ENCODE measurements at regions not wholly inside any gene's neighbourhood (a gene's known extent, or its start where the extent isn't known, plus 50 kb on each side); places are given as distances from the start of the nearest gene placed in this dataset.

DNA sequence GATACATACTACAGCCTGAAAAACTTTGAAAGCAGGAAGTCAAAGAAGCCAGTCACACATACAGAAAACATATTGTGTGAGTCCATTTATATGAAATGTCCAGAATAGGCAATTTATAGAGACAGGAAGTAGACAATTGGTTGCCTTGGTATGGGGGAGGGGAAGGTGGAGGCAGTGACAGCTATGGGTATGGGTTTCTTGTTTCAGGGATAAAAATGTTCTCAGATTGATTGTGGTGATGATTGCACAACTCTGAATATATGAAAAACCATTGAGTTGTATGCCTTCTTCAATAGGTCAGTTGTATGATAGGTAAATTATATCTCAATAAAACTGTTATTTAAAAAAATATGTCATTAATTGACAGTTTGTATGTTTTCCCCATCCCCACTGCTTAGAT is 137.6 kb downstream of the SNX19 start:
- no peak for DNase-seq

DNA sequence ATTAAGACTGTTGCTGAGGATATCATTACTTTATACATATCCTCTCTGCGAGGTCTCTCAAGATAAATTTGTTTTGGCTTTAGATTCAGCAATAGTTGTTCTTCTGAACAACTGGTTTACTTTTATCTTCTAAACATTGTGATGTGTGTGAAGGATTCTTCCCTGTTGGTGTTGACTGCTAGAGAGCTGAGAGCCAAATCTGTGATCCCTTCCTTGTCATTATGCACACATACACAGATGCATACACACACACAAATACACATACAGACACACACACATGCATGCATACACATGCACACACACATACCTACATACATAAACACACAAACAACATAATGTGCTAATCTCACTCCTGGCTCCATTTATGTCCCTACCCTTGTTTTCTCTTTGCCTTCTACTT is 137.0 kb downstream of the SNX19 start:
- DNase-seq = no peak

DNA sequence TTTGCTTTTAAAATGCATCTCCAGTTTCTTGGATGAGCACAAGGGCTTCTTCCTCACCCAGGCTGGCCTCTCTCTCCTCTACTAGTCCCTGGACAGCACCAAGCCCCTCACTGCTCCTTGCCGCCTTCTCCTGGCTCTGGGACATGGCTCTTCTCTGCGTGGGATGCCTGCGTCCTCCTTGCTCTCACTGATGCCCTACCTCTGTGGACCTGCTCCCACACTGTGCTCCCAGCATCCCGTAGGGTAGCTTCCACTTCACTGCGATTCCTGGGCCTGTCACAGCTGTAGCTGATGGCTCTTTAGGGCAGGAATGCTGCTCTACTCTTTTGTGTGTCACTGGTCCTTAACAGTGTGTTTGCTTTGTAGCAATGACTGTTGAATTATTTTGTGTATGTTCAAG is 136.3 kb downstream of the SNX19 start:
- DNase-seq = no peak

DNA sequence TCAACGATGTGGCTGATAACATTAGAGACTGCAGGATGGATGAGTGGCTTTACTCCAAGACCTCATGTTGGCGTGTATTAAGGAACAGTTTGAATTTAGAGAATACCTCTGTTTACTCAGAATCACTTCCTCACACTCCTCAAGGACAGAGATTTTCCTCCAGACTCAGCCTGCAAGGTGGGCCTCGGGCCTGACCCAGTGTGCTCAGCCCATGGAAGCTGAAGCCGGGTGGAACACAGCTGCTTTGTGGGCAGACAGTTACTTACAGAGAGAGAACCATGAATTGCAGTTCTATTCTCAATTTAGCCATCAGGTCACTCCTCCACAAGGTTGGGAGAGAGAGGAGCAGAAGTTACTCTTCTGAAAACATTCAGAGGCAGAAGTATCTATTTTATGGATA is 135.8 kb downstream of the SNX19 start:
- DNase-seq = no peak

DNA sequence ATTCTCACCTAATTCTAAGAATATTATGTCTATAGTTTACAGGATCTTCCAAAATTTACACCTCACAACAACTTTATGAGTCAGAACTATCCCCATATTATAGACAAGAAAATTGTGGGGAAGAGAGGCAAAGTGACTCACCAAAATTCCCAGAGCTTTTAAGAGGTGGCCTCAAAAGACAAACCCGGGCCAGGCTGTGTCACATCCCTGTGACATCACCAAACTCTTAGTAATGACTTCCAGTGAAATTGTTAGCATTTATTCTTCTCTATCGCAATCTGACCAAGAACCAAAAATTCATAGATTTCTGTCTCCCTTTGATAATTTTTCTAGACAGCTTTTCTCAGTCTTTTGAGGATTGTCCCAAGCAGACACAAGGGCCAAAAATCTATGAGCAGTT is 134.3 kb downstream of the SNX19 start:
- DNase-seq = no peak

DNA sequence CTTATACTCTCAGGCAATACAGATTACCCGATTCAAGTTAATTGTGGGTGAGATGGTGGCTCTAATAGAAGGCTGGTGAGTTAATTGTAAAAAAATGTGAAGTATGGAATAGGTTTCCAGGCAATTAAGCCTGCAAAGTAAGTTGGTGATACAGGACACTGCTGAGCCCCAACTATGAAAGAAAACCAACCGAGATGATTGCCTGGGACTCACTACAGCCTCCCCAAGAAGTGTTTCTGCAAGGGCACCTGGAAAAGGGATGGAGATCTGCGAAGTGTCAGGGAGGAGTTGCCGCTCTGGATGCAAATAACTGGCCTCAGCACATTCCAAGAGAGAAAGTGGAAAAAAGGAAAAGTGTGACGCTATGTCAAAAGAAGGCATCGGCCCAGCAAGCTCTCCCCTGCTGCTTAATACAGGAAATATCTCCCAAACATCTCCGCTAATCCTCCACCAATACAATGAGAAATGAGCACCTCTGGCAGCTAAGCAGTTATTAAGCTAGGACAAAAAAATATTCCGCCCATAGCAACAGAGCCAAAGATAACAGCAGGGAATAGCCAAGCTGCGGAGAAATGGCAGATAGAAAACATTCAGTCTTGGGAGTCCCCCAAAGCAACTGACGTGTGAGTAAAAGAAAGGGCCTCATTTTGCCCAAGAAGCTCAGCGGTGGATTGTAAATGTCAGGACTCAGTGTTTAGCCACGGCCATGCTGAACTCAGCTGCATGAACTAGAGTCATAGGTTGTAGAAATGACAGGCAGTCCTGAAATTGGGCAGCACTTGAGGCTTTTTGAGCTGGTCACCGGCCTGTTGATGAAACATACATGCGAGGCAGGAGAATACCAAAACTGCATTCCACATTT is 133.7 kb downstream of the SNX19 start:
- DNase-seq = no peak

DNA sequence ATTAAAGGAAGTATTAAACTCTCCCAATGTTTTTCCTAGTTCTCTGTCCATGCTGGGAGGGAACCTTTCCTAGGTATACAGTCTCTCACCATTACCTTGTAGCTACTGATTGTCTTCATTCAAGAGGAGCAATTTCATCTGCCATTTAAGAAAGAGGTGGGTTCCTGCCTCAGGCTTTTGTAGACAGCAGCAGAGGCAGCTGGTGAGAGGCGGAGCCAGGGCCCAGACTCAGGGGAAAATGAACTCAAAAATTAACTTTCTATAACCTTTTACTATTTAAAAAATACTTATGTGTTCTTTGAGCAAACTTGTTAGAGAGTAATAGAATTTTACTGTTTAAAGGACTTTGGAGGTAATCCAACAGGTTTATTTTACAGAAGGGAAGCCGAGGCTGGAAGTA is 133.0 kb downstream of the SNX19 start:
- DNase-seq = no peak

DNA sequence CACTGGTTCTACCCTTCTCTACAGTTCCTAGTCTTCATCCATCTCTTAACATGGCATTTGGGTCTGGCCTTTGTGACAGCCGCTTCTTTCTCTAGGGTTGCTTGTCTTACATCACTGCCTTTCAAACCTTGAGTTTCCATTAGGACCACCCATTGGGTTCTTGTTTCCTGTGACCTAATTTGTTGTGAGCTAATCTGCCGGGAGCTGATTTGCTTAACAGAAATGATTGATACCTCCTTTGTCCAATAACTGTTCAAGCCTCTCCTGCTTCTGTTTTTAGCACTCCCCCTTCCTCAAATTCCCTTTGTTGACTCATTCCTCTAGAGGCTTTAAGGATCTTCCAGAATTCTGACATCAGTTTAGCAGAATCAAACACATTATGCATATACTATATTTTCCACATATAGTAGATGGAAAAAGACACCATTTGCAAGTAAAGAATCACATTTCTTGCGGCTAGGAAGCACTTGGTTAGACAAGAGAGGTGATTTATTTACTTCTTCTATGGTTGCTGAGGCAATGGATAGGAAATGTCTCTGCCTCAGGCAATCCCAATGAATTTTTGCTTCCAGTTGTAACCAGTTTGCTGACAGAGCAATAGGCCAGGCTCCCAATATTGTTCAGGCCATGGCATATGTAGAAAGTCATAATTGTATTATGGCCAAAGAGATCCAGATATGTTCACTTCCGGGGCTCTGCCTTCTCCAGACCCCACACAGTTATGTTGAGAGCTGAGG is 130.7 kb downstream of the SNX19 start:
- DNase-seq = no peak

DNA sequence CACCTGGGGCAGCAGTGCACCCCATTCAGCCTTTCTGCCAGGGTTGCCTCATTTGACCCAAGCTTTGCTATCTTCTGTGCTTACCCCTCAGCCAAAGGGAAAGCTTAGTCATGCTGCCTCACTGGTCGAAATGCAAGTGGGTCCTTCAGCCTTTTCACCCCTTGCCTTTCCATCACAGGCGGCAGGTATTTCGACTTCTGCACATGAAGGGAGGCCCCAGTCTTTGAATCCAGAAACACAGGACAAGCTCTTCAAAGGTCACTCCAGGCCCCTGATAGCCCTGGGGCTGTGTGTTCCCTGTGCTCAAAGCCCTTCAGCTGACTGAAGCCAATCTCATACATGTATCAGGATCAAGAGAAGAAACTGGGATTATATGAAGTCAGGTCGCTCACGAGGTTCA is 129.7 kb downstream of the SNX19 start:
- DNase-seq = no peak

DNA sequence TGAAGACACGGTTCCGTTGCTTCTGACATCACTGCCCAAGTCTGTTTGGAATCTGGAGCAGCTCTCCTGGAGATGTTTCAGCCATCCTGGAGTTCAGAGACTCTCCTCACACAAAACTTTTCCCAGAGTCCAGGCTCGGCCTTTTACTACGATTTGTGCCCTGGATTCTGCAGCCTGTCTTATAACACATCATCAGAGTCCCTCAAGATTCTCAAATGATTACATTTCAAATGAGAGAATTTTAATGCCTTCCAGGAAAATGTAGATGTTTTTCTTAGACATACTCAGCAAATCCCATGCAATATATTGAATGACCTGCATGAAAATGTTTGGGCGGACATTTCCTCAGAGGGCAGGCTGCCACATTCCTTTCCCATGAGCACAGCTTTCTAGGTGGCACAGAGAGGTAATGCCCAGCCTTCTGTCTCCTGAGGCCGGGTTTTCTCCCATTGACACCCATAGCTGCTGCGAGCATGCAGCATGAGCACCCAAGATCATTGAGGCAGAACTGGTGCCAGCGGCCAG is 129.1 kb downstream of the SNX19 start:
- no peak for DNase-seq

DNA sequence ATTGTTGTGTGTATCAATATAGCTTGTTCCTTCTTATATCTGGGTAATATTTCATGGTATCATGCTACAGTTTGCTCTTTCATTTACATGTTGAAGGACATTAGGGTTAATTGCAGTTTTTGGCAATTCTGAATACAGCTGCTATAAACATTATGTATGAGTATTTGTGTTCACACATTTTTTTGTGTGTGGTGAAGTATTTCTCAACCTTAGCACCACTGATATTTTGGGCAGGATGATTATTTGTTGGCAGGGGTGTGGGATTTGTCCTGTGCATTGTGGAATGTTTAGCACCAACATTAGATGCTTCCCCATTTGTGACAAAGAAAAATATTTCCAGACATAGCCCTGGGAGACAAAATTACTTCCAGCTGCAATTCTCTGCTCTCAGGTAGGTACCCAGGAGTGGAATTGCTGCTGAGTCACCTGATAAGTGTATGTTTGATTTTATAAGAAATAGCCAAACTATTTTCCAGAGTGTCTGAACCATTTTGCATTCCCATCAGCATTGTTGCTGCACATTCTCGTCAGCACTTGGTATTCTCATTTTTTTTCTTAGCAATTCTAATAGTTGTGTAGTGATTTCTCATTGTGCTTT is 128.2 kb downstream of the SNX19 start:
- DNase-seq = no peak

DNA sequence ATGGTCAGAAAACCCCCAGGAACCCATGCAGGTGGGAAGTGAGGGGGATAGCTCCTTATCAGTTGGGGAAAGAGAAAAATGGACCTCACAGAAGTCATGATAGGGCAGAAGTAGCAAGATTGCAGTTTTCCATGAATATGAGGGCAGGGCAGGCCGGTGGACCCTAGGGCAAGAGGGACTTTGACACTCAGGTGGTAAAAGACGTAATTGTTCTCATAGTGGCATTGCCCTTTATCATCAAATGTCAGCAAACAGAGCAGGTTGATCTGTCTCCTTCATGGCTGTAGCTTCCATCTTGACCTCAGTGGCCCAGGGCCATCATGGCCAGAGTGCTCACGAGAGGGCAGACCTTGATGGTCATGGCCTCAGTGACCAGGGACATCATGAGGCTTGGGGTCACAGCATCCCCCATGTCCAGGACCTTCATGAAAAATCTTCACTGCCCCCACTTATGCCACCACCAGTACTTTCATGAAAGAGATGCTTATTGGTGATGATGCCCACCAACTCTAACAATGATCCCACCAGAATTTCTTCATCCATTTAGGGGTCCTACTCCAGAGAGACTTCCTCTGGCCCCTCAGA is 127.1 kb downstream of the SNX19 start:
- no peak for DNase-seq

DNA sequence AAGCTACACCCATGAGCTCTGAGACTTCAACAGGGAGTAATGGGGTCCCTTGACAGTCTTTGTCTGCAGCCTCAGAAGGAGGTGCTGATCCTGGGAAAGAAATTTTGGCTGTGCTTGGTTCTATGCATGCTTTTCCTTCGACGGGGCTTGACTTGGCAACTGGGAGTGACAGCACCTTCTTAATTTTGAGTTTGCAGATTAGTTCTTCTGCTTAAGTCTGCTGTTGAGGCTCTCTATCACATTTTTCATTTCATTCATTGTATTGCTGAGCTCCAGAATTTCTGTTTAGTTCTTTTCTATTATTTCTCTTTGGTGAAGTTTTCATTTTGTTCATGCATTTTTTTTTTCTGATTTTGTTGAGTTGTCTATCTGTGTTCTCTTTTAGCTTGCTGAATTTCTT is 125.6 kb downstream of the SNX19 start:
- DNase-seq = no peak

DNA sequence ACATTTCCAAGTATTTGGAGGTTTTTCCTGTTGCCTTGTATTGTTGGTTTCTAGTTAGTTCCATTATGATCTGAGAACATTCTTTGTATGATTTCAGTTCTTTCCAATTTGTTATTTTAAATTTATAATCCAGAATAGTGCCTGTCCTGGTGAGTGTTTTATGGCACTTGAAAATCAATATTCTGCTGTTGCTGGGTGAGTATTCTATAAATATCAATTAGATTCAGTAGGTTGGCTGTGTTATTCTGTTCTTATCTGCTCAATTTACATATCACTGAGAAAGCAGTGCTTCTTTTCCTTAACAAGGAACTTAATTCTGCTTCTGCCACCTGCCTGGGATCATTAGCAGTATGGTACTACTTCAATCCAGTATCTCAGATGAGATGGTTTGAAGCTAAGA is 123.5 kb downstream of the SNX19 start:
- no peak for DNase-seq

DNA sequence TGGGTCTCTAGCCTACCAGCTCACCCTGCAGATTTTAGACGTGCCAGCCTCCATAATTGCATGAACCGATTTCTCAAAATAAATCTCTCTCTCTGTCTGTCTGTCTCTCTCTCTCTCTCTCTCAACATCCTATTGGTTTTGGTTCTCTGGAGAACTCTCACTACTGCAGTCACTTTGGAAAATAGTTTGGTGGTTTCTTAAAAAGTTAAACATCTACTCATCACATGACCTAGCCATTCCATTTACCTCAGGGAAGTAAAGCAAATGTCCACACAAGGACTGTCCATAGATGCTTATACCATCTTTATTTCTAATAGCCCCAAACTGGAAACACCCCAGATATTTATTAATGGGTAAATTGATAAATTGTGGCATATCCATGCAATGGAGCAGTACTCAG is 119.5 kb downstream of the SNX19 start:
- no peak for DNase-seq

DNA sequence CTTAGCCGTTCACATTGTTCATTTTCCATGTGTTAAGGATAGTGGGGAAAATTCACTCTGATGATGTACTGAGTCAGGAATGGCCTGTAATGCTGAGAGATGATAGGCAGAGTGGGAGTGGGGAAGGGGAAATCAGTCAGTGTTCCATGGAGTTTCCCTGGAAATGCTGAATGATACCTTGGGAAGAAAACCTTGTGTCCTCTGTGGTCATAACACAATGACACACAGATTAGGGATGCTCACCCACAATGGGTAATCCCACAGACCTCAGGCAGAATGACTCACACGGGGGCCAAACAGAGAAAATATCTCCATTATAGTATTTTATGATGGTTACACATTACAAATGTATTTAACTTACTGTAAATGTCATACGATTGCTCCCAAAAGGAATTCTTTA is 118.0 kb downstream of the SNX19 start:
- no peak for DNase-seq

DNA sequence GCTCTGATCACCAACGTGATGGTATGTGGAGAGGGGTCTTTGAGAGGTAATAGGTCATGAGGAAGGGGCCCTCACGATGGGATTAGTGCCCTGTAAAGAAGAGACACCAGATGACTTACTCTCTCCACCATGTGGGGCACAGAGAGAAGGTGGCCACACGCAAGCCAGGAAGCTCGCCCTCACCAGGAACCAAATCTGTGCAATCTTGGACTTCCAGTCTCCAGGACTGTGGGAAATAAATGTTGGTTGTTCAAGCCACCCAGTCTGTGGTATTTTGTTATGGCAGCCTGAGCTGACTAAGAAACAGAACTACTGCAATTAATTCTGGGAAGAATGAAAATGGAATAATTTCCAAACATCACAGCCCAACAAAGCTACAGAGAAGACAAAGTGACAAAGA is 117.5 kb downstream of the SNX19 start:
- DNase-seq = no peak

DNA sequence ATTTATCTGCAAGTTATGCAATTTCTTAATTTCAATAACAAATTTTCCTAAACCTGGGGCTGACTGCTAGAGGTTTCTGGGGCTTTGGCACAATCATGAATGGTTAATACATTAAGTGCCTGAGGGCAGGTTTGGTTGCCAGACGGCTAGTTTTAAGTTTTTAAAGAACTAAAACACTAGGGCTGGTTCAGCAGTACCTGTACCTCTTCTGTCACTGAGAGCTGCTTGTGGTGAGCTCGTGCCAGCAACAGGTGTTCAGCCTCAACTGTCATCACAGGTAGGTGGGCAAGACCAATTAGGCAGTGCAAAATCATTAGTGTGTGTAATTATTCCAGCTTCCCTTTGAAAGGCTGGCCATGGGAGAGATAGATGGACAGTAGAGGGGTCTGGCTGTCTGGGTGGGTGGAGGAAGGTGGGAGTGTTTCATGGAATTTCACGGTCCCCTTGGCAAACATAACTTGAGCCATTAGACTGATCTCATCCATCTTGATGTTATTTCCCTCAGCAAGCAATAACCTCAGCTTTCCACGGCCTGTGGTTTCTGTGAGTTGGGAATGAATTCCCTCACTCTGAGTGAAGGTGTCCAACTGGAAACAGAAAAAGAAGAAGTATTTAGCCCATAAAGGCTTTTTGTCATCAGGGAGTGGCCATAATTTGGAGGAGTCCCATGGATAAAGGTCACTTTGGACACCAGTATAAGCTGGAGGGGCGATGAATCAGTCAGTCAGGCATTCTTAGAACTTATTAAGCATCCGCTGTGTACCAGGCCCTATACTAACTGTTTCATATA is 114.8 kb downstream of the SNX19 start:
- no peak for DNase-seq

DNA sequence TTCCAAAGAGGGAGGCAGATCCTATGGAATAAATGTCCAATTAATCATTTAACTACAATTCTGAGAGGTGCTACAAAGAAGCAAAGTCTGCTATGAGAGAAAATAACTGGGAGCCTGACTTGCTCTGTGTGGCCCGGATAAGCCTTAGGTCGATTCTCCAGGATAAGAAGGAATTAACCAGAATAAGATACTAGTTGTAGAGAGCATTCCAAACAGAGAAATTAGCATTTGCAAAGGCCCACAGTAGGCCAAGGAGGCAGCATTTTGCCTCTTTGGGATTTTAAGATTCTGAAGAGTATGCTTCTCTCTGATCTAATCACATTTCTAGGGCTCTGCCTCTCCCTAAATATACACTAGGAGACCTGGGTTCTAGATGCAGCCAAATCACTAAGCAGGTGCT is 113.7 kb downstream of the SNX19 start:
- no peak for DNase-seq

DNA sequence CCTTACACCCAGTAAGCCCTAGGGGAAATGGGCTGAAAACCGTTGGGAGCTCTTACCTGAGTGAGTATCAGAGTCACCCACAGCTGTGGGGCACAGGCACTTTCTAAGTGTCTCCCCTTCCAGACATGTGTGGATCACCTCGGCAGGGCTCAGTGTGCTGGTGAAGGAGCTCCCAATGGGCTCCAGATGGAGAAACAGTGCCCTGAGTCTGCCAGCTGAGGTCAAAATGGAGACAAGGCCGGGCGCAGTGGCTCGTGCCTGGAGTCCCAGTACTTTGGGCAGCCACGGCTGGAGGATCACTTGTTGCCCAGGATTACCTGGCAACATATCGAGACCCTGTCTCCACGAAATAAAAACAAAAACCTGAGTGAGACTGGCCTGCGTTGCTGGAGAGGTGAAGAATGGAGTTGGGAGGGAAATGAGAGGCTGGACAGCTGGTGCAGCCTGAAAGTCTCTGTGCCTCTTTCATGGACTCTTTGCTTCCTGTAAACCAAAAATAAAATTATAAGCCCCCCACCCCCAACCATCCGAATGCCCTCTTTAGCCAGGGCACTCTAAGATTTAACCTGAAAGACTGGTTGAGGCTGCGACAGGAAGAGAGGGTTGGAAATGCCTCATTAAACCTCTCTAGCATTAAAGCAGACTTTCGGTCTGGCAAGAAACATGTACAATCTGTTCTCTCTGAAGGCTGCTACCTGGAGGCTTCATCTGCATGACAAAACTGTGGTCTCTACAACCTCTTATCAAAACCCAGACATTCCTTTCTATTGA is 111.8 kb downstream of the SNX19 start:
- DNase-seq = no peak

DNA sequence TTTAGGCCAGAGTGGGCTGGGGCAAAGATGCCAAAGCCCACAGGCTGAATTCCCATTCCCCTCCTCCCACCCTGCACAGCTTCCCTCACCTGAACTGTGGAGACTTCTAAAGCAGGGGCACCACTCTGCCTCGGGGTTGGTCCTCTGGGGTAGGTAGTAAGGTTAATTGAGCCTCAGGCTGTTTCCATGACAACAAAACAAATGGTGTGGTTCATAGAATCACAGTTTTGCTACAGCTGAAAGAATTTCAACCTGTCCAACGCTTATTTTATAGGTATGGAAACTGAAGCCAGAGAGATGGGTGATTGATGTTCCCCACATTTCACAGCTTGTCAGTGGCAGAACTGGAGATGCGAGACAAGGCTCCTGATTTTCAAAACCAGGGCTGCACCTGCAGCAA is 109.5 kb downstream of the SNX19 start:
- DNase-seq = no peak

Data from occipital lobe (tissue), 1 donor.